Psoas muscle (tissue), 7 donors: ENCODE measurements at regions not wholly inside any gene's neighbourhood (a gene's known extent, or its start where the extent isn't known, plus 50 kb on each side); places are given as distances from the start of the nearest gene placed in this dataset.

Source experiments
- ATAC-seq, 4 donors: fragments of 200-7000 bp; cut with Tn5 transposase; one replicate each; pipeline ENCODE4 v1.9.1; 2020; ENCODE audit warnings: moderate library complexity in 3 of 4, mild to moderate bottlenecking in 2 of 4
- DNase-seq, 2 donors: peaks; one replicate each; pipeline ENCODE4 v3.0.0-alpha.2; 2020
- H3K27ac ChIP-seq: fragments of 200-600 bp; one replicate; pipeline ENCODE4 v1.8.0; 2022
- H3K27me3 ChIP-seq, 3 donors: fragments of 200-600 bp in 1 of 3; one replicate each; pipeline versions ENCODE4 v1.6.1 to v1.8.0; 2013 to 2022; ENCODE audit warnings: low read length in 2 of 3, mild to moderate bottlenecking in 2 of 3, moderate library complexity in 1 of 3; ENCODE audit not compliant: insufficient read depth in 3 of 3
- H3K36me3 ChIP-seq, 2 donors: fragments of 200-600 bp in 1 of 2; one replicate each; pipeline versions ENCODE4 v1.6.1 to v1.8.0; 2013 to 2022; ENCODE audit warnings: low read depth in 1 of 2, mild to moderate bottlenecking in 1 of 2, moderate library complexity in 1 of 2; ENCODE audit not compliant: insufficient read depth in 1 of 2
- H3K4me1 ChIP-seq: fragments of 200-600 bp; one replicate; pipeline ENCODE4 v1.8.0; 2022
- H3K4me3 ChIP-seq: fragments of 200-600 bp; one replicate; pipeline ENCODE4 v1.8.0; 2022; ENCODE audit warnings: mild to moderate bottlenecking
- H3K9me3 ChIP-seq: fragments of 200-600 bp; one replicate; pipeline ENCODE4 v1.8.0; 2022
- WGBS, 3 donors: extraction: QIAGEN DNeasy Blood & Tissue Kit; methylation state at CpG; one replicate each; pipeline versions ENCODE4 v1.1.6 to v1.1.7; 2013; 5-methylcytosine and 5-hydroxymethylcytosine counted together
- intact Hi-C, 2 donors: fragments of 100-400 bp; cut with DNase I; formaldehyde crosslinking; loops; one replicate each; pipeline versions ENCODE4 v1.11.0 to v1.14.2; 2022
- TF ChIP-seq, protein P1 (sequence below): fragments of 200-600 bp; IDR thresholded peaks from one replicate; pipeline ENCODE4 v1.8.0; 2022; ENCODE audit warnings: antibody characterized with exemption
- donor health status: healthy with polysubstance abuse.
- donor health status: DM: no; HTN: no; CAD: no; lungs with moderate emphysema.
- donor health status: Bipolar disorder and iron deficiency.
- donor health status: healthy.
- donor health status: DM: yes; HTN: yes; CAD: no.
- donor health status: DM: no; HTN: no; CAD: no.
- donor health status: DM: yes; HTN: yes; CAD: no.

DNA sequence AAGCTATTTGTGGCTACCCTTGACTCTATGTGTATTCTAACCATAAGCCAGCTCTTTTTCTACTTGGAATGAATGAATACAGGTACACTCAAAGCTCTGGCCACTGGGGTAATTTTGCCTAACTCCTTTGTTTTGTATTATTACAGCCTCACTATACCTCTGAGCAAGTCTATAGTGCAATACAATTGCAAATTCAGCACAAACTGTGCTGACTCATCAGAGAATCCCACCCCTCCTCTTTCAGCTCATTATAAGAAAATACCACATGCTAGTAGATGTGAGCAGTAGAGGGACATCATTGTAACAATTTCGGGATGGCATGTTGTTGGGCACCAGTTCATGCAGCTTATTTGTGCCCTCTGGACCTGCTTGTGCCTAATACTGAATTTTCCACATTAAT is 1382.2 kb downstream of the SLITRK5 start:
- Histone ChIP-seq H3K9me3 (no peaks in the 10 kb centered on the region), H3K27me3 (no peaks in the 10 kb centered on the region), H3K27ac (no peak overlapping the region), H3K4me1 (no peaks in the 10 kb centered on the region), H3K4me3 (no peak overlapping the region), H3K36me3 (no peaks in the 10 kb centered on the region)
- intact Hi-C loops: no loop called here
- DNase-seq (no peak), ATAC-seq (no peak)
- TF ChIP-seq, protein P1, sequence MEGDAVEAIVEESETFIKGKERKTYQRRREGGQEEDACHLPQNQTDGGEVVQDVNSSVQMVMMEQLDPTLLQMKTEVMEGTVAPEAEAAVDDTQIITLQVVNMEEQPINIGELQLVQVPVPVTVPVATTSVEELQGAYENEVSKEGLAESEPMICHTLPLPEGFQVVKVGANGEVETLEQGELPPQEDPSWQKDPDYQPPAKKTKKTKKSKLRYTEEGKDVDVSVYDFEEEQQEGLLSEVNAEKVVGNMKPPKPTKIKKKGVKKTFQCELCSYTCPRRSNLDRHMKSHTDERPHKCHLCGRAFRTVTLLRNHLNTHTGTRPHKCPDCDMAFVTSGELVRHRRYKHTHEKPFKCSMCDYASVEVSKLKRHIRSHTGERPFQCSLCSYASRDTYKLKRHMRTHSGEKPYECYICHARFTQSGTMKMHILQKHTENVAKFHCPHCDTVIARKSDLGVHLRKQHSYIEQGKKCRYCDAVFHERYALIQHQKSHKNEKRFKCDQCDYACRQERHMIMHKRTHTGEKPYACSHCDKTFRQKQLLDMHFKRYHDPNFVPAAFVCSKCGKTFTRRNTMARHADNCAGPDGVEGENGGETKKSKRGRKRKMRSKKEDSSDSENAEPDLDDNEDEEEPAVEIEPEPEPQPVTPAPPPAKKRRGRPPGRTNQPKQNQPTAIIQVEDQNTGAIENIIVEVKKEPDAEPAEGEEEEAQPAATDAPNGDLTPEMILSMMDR: no peak
- WGBS, 3 donors: 81 to 92% (median 82%) methylated on average over 1 of the region's 1 CpG

DNA sequence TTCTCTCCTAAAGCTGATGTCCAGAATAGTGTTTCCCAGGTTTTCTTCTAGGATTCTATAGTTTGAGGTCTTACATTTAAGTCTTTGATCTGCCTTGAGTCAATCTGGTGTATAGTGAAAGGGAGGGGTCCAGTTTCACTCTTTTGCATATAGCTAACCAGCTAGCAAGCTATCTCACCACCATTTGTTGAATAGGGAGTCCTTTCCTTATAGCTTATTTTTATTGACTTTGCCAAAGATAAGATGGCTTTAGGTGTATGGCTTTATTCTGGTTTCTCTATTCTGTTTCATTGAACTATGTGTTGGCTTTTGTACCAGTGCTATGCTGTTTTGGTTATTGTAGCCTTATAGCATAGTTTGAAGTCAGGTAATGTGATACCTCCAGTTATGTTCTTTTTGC is 1386.1 kb downstream of the SLITRK5 start:
- ATAC-seq (no peak), DNase-seq (no peak)
- Histone ChIP-seq H3K36me3 (no peaks in the 10 kb centered on the region), H3K4me1 (no peaks in the 10 kb centered on the region), H3K9me3 (no peaks in the 10 kb centered on the region), H3K4me3 (no peak overlapping the region), H3K27ac (no peak overlapping the region), H3K27me3 (no peaks in the 10 kb centered on the region)
- intact Hi-C loops: no loop called here
- TF ChIP-seq, protein P1: no peak

DNA sequence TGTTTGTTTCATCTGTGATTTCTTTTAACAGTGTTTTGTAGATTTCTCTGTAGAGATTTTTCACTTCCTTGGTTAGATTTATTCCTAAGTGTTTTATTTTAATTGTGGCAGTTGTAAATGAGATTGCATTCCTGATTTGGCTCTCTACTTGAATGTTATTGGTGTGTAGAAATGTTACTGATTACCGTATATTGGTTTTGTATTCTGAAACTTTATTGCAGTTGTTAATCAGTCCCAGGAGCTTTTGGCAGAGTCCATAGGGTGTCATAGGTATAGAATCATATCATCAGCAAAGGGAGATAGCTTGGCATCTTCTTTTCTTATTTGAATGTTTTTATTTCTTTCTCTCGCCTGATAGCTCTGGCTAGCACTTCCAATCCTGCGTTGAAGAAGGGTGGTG is 1386.7 kb downstream of the SLITRK5 start:
- Histone ChIP-seq H3K4me3 (no peak overlapping the region), H3K36me3 (no peaks in the 10 kb centered on the region), H3K9me3 (no peaks in the 10 kb centered on the region), H3K27me3 (no peaks in the 10 kb centered on the region), H3K27ac (no peak overlapping the region), H3K4me1 (no peaks in the 10 kb centered on the region)
- no peak for ATAC-seq
- 94 to 100% (median 95%) methylated on average over 3 of the region's 3 CpGs for WGBS, 3 donors
- intact Hi-C loops: no loop called here
- TF ChIP-seq, protein P1: no peak
- no peak for DNase-seq

DNA sequence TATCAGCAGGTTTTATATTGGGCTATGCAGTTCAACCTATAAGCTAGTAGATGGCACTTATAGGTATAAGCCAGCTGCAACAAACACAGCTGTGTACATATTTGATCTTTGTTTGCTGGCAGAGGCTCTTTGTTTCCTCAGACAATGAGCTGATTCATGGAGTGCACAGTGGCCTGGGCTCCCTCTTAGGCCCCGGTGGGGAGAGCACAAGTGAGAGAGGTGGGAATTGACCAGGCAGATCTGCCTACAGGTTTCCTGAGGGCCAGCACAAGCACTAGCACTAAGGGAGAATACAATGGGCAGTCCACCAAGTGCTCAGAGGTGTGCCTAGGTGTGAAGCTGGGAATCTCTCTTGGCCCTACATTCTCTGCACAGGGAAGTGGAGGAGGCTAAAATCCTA is 1390.7 kb downstream of the SLITRK5 start:
- no peak overlapping the region for H3K4me3 ChIP-seq
- TF ChIP-seq, protein P1: no peak
- H3K36me3 ChIP-seq: no peaks in the 10 kb centered on the region
- 48 to 57% (median 52%) methylated on average over 1 of the region's 1 CpG for WGBS, 3 donors
- H3K9me3 ChIP-seq: no peaks in the 10 kb centered on the region
- H3K27ac ChIP-seq: no peak overlapping the region
- no peaks in the 10 kb centered on the region for H3K4me1 ChIP-seq
- intact Hi-C loops: no loop called here
- ATAC-seq (no peak), DNase-seq (no peak)
- no peaks in the 10 kb centered on the region for H3K27me3 ChIP-seq

DNA sequence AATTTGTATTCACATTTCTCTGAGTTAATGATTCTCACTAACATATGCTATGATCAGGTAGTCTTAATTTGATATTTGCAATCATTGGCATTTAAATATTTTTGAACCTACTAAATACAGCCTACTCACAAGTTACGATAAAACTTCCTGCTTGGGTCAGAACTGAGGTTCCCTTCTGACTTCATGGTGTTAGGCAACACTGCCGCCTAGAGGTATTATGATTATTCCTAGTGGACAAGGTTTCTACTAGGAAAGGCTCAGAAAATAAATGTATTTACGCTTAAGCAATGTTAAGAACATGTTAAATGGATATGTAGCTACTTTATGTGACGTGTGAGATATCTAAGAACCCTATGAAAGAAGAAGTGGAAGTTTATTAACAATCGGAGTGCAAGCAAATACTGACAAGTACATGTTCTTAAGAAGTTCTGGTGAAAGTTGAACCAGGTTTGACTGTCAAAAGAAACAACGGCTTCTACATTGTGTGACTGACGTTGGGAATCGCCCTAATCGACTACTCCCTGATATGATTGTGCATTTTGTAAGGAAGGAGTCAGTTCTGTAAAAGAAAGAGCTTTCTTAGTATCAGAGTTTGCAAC is 1395.8 kb downstream of the SLITRK5 start:
- no peak for DNase-seq
- intact Hi-C loops: no loop called here
- Histone ChIP-seq H3K9me3 (no peaks in the 10 kb centered on the region), H3K27me3 (no peaks in the 10 kb centered on the region), H3K4me3 (no peak overlapping the region), H3K36me3 (no peaks in the 10 kb centered on the region), H3K4me1 (no peaks in the 10 kb centered on the region), H3K27ac (no peak overlapping the region)
- TF ChIP-seq, protein P1: peak; percentile 15
- ATAC-seq: no peak
- 46 to 50% (median 50%) methylated on average over 9 of the region's 9 CpGs for WGBS, 3 donors
